Right lobe of liver (tissue), 4 donors: ENCODE measurements at regions not wholly inside any gene's neighbourhood (a gene's known extent, or its start where the extent isn't known, plus 50 kb on each side); places are given as distances from the start of the nearest gene placed in this dataset.

Experiments
- POLR2A ChIP-seq: fragments of 450-650 bp; IDR thresholded peaks from one replicate; pipeline ENCODE4 v1.6.1; 2017; ENCODE audit warnings: antibody characterized with exemption, mild to moderate bottlenecking
- TF ChIP-seq, protein P1 (sequence below), 4 donors: fragments of 200-600 bp in 3 of 4; fragments of 450-650 bp in 1 of 4; IDR thresholded peaks; one replicate each; pipeline versions ENCODE4 v1.5.1 to v1.8.0; 2016 to 2022; ENCODE audit warnings: antibody characterized with exemption in 4 of 4, mild to moderate bottlenecking in 2 of 4
- donor health status: DM: no; HTN: no; CAD: no.
- donor health status: DM: no; HTN: no; CAD: no.
- donor health status: DM: no; HTN: yes; CAD: no.

DNA sequence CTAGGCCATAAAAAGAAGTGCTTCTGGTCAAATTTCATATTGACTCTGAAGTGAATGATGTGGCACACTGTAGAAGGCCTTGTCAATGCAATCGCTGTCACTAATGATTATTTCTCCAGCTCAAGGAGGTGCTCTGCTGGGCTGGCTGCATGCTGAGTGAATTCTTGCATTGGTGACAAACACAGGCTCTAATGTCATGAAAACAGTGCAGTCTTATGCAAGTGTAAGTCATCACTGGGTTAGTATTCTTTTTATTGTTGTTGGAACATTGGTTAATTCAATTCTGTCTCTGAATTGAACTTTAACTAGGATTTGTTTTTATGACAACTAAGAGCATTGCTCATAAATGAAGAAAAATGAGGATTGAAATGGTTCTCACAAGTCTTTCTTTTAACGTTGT is 57.3 kb upstream of the CD180 start:
- TF ChIP-seq, protein P1, sequence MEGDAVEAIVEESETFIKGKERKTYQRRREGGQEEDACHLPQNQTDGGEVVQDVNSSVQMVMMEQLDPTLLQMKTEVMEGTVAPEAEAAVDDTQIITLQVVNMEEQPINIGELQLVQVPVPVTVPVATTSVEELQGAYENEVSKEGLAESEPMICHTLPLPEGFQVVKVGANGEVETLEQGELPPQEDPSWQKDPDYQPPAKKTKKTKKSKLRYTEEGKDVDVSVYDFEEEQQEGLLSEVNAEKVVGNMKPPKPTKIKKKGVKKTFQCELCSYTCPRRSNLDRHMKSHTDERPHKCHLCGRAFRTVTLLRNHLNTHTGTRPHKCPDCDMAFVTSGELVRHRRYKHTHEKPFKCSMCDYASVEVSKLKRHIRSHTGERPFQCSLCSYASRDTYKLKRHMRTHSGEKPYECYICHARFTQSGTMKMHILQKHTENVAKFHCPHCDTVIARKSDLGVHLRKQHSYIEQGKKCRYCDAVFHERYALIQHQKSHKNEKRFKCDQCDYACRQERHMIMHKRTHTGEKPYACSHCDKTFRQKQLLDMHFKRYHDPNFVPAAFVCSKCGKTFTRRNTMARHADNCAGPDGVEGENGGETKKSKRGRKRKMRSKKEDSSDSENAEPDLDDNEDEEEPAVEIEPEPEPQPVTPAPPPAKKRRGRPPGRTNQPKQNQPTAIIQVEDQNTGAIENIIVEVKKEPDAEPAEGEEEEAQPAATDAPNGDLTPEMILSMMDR (IDR thresholded peaks at IDR 0.05): no peak
- TF ChIP-seq POLR2A: no peak
